Hepatocyte (in vitro differentiated cells): ENCODE measurements at regions not wholly inside any gene's neighbourhood (a gene's known extent, or its start where the extent isn't known, plus 50 kb on each side); places are given as distances from the start of the nearest gene placed in this dataset.

Source experiments
- DNase-seq: peaks from one replicate; pipeline ENCODE4 v3.0.0-alpha.2; 2016; ENCODE audit warnings: low spot score
- H2AFZ ChIP-seq: fragments of 200-600 bp; sonication (generic); 2 replicates; pipeline ENCODE4 v1.6.0; 2016; ENCODE audit warnings: antibody characterized with exemption, mild to moderate bottlenecking
- H3K27ac ChIP-seq: fragments of 200-600 bp; sonication (generic); 2 replicates; pipeline ENCODE4 v1.5.1; 2016; ENCODE audit warnings: mild to moderate bottlenecking
- H3K27me3 ChIP-seq: fragments of 200-600 bp; sonication (generic); 2 replicates; pipeline ENCODE4 v1.6.1; 2016
- H3K36me3 ChIP-seq: fragments of 200-600 bp; sonication (generic); replicated peaks from 2 replicates; pipeline ENCODE4 v1.5.1; 2016; ENCODE audit warnings: low read depth; ENCODE audit not compliant: insufficient read depth
- H3K4me1 ChIP-seq: fragments of 200-600 bp; sonication (generic); 2 replicates; pipeline ENCODE4 v1.5.1; 2016; ENCODE audit warnings: mild to moderate bottlenecking, moderate library complexity; ENCODE audit not compliant: insufficient read depth
- H3K4me2 ChIP-seq: fragments of 200-600 bp; sonication (generic); 2 replicates; pipeline ENCODE4 v1.6.0; 2016
- H3K4me3 ChIP-seq: fragments of 200-600 bp; sonication (generic); 2 replicates; pipeline ENCODE4 v1.5.1; 2016; ENCODE audit warnings: mild to moderate bottlenecking
- H3K79me2 ChIP-seq: fragments of 200-600 bp; sonication (generic); 2 replicates; pipeline ENCODE4 v1.6.0; 2017; ENCODE audit warnings: mild to moderate bottlenecking
- H3K9me2 ChIP-seq: fragments of 200-600 bp; sonication (generic); replicated peaks from 2 replicates; pipeline ENCODE4 v1.6.0; 2017; ENCODE audit warnings: mild to moderate bottlenecking; ENCODE audit not compliant: insufficient read depth
- H3K9me3 ChIP-seq: fragments of 200-600 bp; sonication (generic); 2 replicates; pipeline ENCODE4 v1.5.1; 2016; ENCODE audit warnings: low read depth, mild to moderate bottlenecking
- H4K20me1 ChIP-seq: fragments of 200-600 bp; sonication (generic); 2 replicates; pipeline ENCODE4 v1.6.0; 2016; ENCODE audit warnings: mild to moderate bottlenecking; ENCODE audit not compliant: insufficient read depth, poor library complexity, severe bottlenecking
- EZH2 ChIP-seq: fragments of 200-600 bp; sonication (generic); IDR thresholded peaks from 2 replicates; pipeline ENCODE4 v1.6.1; 2016; ENCODE audit warnings: antibody characterized with exemption, mild to moderate bottlenecking, borderline replicate concordance
- EZH2phosphoT487 ChIP-seq: fragments of 200-600 bp; sonication (generic); IDR thresholded peaks from one replicate; pipeline ENCODE4 v1.6.1; 2018; ENCODE audit warnings: antibody characterized with exemption, mild to moderate bottlenecking, low read depth, moderate library complexity; ENCODE audit not compliant: unreplicated experiment, severe bottlenecking
- WGBS: methylation state at CpG from one replicate; pipeline ENCODE4 v1.1.6; 2016; ENCODE audit warnings: low lambda C conversion rate; ENCODE audit errors: missing lambda C conversion rate; 5-methylcytosine and 5-hydroxymethylcytosine counted together
- TF ChIP-seq, protein P1 (sequence below): fragments of 200-600 bp; sonication (generic); IDR thresholded peaks from 2 replicates; pipeline ENCODE4 v1.5.1; 2016; ENCODE audit warnings: antibody characterized with exemption, mild to moderate bottlenecking; ENCODE audit not compliant: poor library complexity

DNA sequence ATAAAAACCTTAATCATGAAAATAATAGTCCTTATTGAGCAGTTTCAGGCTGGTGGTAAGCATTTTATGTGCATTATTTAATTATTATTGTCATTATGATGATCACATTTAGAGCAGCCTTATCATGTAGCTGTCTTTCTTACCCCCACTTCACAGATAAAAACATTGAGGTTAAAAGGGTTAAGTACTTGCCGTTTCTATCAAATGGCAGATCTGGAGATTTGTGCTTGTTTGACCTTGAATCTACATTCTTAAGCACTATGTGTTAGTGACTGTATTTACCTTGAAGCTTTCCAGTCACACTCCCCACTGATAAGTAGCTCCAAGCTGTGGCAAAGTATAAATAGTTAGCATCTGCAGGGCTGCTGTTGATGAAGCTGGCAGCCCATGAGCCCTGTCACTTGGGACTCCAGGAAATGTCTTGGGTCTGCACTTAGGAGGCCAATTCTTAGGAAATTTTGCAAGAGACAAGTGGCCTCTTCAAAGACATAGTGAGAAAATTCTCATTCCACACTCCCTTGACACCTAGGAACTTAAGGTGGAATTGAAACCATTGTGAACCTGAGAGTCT lies 116.8 kb upstream of the AGR3 start:
- Histone ChIP-seq H4K20me1 (no peaks in the 10 kb centered on the region), H3K27ac (no peak overlapping the region), H2AFZ (no peak overlapping the region), H3K4me2 (no peak overlapping the region), H3K27me3 (no peaks in the 10 kb centered on the region), H3K4me1 (no peaks in the 10 kb centered on the region), H3K9me2 (no peaks in the 10 kb centered on the region), H3K9me3 (no peaks in the 10 kb centered on the region), H3K36me3 (no peaks in the 10 kb centered on the region), H3K79me2 (no peaks in the 10 kb centered on the region), H3K4me3 (no peak overlapping the region)
- TF ChIP-seq EZH2 (no peak), EZH2phosphoT487 (no peak)
- TF ChIP-seq, protein P1, sequence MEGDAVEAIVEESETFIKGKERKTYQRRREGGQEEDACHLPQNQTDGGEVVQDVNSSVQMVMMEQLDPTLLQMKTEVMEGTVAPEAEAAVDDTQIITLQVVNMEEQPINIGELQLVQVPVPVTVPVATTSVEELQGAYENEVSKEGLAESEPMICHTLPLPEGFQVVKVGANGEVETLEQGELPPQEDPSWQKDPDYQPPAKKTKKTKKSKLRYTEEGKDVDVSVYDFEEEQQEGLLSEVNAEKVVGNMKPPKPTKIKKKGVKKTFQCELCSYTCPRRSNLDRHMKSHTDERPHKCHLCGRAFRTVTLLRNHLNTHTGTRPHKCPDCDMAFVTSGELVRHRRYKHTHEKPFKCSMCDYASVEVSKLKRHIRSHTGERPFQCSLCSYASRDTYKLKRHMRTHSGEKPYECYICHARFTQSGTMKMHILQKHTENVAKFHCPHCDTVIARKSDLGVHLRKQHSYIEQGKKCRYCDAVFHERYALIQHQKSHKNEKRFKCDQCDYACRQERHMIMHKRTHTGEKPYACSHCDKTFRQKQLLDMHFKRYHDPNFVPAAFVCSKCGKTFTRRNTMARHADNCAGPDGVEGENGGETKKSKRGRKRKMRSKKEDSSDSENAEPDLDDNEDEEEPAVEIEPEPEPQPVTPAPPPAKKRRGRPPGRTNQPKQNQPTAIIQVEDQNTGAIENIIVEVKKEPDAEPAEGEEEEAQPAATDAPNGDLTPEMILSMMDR, result no peak
- WGBS, result 17% methylated on average over 1 of the region's 1 CpG
- no peak for DNase-seq

DNA sequence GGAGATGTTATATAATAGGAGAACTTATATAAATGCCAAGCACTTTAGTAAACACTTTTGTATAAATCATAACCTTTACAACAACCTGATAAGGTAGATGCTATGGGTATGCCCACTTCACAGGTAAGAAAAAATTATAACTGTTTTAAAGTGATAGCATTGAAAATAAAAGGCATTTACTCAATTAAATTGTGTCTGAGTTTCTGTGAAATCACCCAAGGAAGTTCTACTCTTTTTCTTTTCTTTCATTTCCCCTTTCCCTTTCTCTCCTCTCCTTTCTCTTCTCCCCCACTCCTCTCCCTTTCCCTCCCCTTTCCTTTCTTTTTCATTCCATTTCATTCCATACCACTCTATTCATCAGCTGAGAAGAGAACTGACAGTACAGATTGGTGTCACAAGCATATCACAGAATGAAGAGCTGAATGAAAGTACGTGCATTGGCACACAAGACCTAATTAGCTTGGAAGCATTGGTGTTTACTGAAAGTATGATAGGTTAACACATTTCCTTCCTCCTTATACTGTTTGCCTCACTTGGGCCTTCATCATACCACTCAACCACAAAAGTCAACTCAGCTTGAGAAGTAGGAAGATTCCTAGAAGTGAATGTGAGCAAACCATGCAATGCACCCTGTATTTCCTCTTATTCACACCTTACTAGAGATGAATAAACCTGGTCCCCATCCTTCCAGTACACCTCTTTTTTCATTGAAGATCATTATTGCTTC lies 117.9 kb upstream of the AGR3 start:
- H4K20me1 ChIP-seq, result no peaks in the 10 kb centered on the region
- no peak overlapping the region for H3K4me3 ChIP-seq
- TF ChIP-seq EZH2phosphoT487, result no peak
- no peak for TF ChIP-seq EZH2
- no peak overlapping the region for H3K27ac ChIP-seq
- no peaks in the 10 kb centered on the region for H3K9me2 ChIP-seq
- DNase-seq, result no peak
- no peaks in the 10 kb centered on the region for H3K9me3 ChIP-seq
- no peaks in the 10 kb centered on the region for H3K36me3 ChIP-seq
- H3K4me2 ChIP-seq, result no peak overlapping the region
- no peaks in the 10 kb centered on the region for H3K79me2 ChIP-seq
- no peak overlapping the region for H2AFZ ChIP-seq
- 91% methylated on average over 1 of the region's 1 CpG for WGBS
- no peaks in the 10 kb centered on the region for H3K4me1 ChIP-seq
- H3K27me3 ChIP-seq, result no peaks in the 10 kb centered on the region

GRCh38 chr7:17005271-17005670 lies 123.5 kb upstream of the AGR3 start:
- H3K4me1 ChIP-seq, result peaks cover 4% of the 10 kb centered on the region
- no peaks in the 10 kb centered on the region for H4K20me1 ChIP-seq
- DNase-seq, result no peak
- no peak overlapping the region for H2AFZ ChIP-seq
- no peak overlapping the region for H3K4me3 ChIP-seq
- H3K27ac ChIP-seq, result no peak overlapping the region
- H3K9me3 ChIP-seq, result no peaks in the 10 kb centered on the region
- no peaks in the 10 kb centered on the region for H3K9me2 ChIP-seq
- WGBS, result 92% methylated on average over 4 of the region's 4 CpGs
- no peak overlapping the region for H3K4me2 ChIP-seq
- H3K27me3 ChIP-seq, result no peaks in the 10 kb centered on the region
- no peaks in the 10 kb centered on the region for H3K79me2 ChIP-seq
- no peaks in the 10 kb centered on the region for H3K36me3 ChIP-seq
- no peak for TF ChIP-seq EZH2phosphoT487
- TF ChIP-seq, protein P1, result no peak
- no peak for TF ChIP-seq EZH2

- 98% methylated on average over 2 of the region's 2 CpGs for WGBS
- H3K9me2 ChIP-seq, result no peaks in the 10 kb centered on the region
- no peaks in the 10 kb centered on the region for H3K27me3 ChIP-seq
- no peak overlapping the region for H3K4me3 ChIP-seq
- H3K79me2 ChIP-seq, result no peaks in the 10 kb centered on the region
- H3K4me2 ChIP-seq, result no peak overlapping the region
- no peak overlapping the region for H3K27ac ChIP-seq
- H2AFZ ChIP-seq, result no peak overlapping the region
- H3K36me3 ChIP-seq, result no peaks in the 10 kb centered on the region
- TF ChIP-seq EZH2 (no peak), EZH2phosphoT487 (no peak)
- TF ChIP-seq, protein P1, result no peak
- no peaks in the 10 kb centered on the region for H3K9me3 ChIP-seq
- no peak for DNase-seq
- H4K20me1 ChIP-seq, result no peaks in the 10 kb centered on the region
- peaks cover 4% of the 10 kb centered on the region for H3K4me1 ChIP-seq
Measured at GRCh38 chr7:17007841-17008240, 126.1 kb upstream of the AGR3 start.
